ENCODE measurements at regions not wholly inside any gene's neighbourhood (a gene's known extent, or its start where the extent isn't known, plus 50 kb on each side); places are given as distances from the start of the nearest gene placed in this dataset.

- no peak for TF ChIP-seq CTCF (IDR thresholded peaks at IDR 0.05; ENCODE audit: low read depth, low read length, missing control alignments)
- no peak overlapping the region for H3K4me3 ChIP-seq (ENCODE audit: low read depth, low read length)
- DNase-seq (ENCODE audit: low read depth), result no peak
Observed at GRCh38 chr3:94256888-94257813, 194.3 kb downstream of the NSUN3 start.

- no peak for DNase-seq (ENCODE audit: low read depth)
- no peak overlapping the region for H3K4me3 ChIP-seq (ENCODE audit: low read depth, low read length)
- no peak for TF ChIP-seq CTCF (IDR thresholded peaks at IDR 0.05; ENCODE audit: low read depth, low read length, missing control alignments)
Observed at GRCh38 chr3:94258851-94259250, 196.0 kb downstream of the NSUN3 start.

GRCh38 chr3:94259291-94259690, 196.4 kb downstream of the NSUN3 start:
- TF ChIP-seq CTCF (IDR thresholded peaks at IDR 0.05; ENCODE audit: low read depth, low read length, missing control alignments), result no peak
- no peak overlapping the region for H3K4me3 ChIP-seq (ENCODE audit: low read depth, low read length)
- DNase-seq (ENCODE audit: low read depth), result no peak

- DNase-seq (ENCODE audit: low read depth), result no peak
- H3K4me3 ChIP-seq (ENCODE audit: low read depth, low read length), result no peak overlapping the region
Observed at GRCh38 chr3:94269763-94270162, 206.9 kb downstream of the NSUN3 start.

DNA sequence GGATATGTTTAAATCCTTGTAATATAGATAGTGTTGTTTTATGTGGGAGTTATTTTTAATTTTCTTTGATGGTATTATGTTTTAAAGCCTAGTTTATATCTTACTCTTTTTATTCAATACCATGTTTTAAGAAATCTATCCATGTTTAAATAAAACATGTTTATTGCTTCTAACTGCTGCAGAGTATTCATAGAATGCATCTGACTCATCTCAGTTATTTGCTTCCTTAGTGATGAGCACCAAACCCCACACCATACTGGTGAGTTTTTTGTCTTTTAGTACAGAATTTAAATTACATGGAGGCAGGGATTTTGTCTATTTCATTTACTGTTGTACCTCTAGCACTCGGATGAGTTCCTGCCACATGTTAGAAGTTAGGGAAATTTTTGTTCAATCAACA, 209.2 kb downstream of the NSUN3 start:
- no peak overlapping the region for H3K4me3 ChIP-seq (ENCODE audit: low read depth, low read length)
- TF ChIP-seq CTCF (IDR thresholded peaks at IDR 0.05; ENCODE audit: low read depth, low read length, missing control alignments), result no peak
- DNase-seq (ENCODE audit: low read depth), result no peak

More at GRCh38 chr3:94269763-94270162, 206.9 kb downstream of the NSUN3 start:
- TF ChIP-seq CTCF (IDR thresholded peaks at IDR 0.05; ENCODE audit: low read depth, low read length, missing control alignments), result no peak

DNA sequence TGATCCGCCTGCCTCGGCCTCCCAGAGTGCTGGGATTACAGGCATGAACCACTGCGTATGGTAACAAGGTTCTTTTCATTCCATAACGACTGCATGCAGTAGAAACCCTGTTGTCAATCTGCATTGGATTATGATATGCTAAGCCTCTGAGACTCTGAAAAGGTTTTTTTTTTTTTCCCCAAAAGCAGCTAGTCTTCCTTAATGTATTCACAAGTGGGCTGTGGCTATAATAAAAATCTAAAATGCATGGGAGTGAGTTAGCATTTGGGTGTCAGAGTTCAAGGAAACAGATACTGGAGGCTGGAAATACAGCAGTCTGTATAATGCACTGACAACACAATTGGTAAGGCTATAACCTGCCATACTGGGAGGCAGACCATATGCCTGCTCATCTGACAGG, 218.1 kb downstream of the NSUN3 start:
- no peak for DNase-seq (ENCODE audit: low read depth)
- H3K4me3 ChIP-seq (ENCODE audit: low read depth, low read length), result no peak overlapping the region
- no peak for TF ChIP-seq CTCF (IDR thresholded peaks at IDR 0.05; ENCODE audit: low read depth, low read length, missing control alignments)

DNA sequence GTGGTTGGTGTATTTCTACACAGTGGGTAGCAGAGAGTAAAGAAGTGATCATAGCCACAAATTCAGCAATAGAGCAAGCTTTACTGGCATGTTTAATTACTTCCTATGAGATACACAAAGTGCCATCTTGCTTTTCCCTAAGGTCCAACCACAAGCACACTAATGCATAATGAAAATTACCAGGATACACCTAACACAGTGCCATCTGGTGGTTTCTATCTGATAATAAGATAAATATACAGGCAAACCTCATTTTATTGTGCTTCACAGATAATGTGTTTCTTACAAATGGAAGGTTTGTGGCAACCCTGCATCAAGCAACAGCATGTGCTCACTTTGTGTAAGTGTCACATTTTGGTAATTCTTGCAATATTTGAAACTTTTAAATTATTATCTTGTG, 223.0 kb downstream of the NSUN3 start:
- peak; percentile 28 for TF ChIP-seq CTCF (IDR thresholded peaks at IDR 0.05; ENCODE audit: low read depth, low read length, missing control alignments)
- DNase-seq (ENCODE audit: low read depth), result no peak
- no peak overlapping the region for H3K4me3 ChIP-seq (ENCODE audit: low read depth, low read length)
